ENCODE measurements at regions not wholly inside any gene's neighbourhood (a gene's known extent, or its start where the extent isn't known, plus 50 kb on each side); places are given as distances from the start of the nearest gene placed in this dataset.
"Not testable (repeated sequence)": the region's sequence is repeated elsewhere in the genome, so short reads cannot be mapped to it uniquely, and the experiment has no call there.

- DNase-seq (ENCODE audit: low read depth in 1 of 2, low spot score in 1 of 2), result no peak
These were observed 124.5 kb downstream of the EFNB1 start for GRCh38 chrX:68953331-68953730.

- DNase-seq (ENCODE audit: low read depth in 1 of 2, low spot score in 1 of 2), result not testable (repeated sequence)
These were observed 123.3 kb downstream of the EFNB1 start for GRCh38 chrX:68951942-68952619.

- DNase-seq (ENCODE audit: low read depth in 1 of 2, low spot score in 1 of 2), result no peak
These were observed 122.1 kb downstream of the EFNB1 start for GRCh38 chrX:68950937-68951336.

GRCh38 chrX:68947882-68948605 lies 119.2 kb downstream of the EFNB1 start:
- DNase-seq (ENCODE audit: low read depth in 1 of 2, low spot score in 1 of 2), result no peak

- no peak for DNase-seq (ENCODE audit: low read depth in 1 of 2, low spot score in 1 of 2)
These were observed 116.9 kb downstream of the EFNB1 start for GRCh38 chrX:68945603-68946228.

GRCh38 chrX:68945081-68945602 lies 116.3 kb downstream of the EFNB1 start:
- DNase-seq (ENCODE audit: low read depth in 1 of 2, low spot score in 1 of 2), result no peak

GRCh38 chrX:68944211-68944610 lies 115.4 kb downstream of the EFNB1 start:
- no peak for DNase-seq (ENCODE audit: low read depth in 1 of 2, low spot score in 1 of 2)

- no peak for DNase-seq (ENCODE audit: low read depth in 1 of 2, low spot score in 1 of 2)
These were observed 114.0 kb downstream of the EFNB1 start for GRCh38 chrX:68942840-68943239.

- DNase-seq (ENCODE audit: low read depth in 1 of 2, low spot score in 1 of 2), result no peak
These were observed 113.3 kb downstream of the EFNB1 start for GRCh38 chrX:68942104-68942503.

- no peak for DNase-seq (ENCODE audit: low read depth in 1 of 2, low spot score in 1 of 2)
These were observed 112.6 kb downstream of the EFNB1 start for GRCh38 chrX:68941385-68941952.

GRCh38 chrX:68940601-68941000 lies 111.8 kb downstream of the EFNB1 start:
- DNase-seq (ENCODE audit: low read depth in 1 of 2, low spot score in 1 of 2), result no peak

GRCh38 chrX:68939868-68940267 lies 111.0 kb downstream of the EFNB1 start:
- DNase-seq (ENCODE audit: low read depth in 1 of 2, low spot score in 1 of 2), result no peak

GRCh38 chrX:68938244-68939004 lies 109.6 kb downstream of the EFNB1 start:
- DNase-seq (ENCODE audit: low read depth in 1 of 2, low spot score in 1 of 2), result no peak

GRCh38 chrX:68937581-68937980 lies 108.8 kb downstream of the EFNB1 start:
- no peak for DNase-seq (ENCODE audit: low read depth in 1 of 2, low spot score in 1 of 2)

GRCh38 chrX:68936608-68937007 lies 107.8 kb downstream of the EFNB1 start:
- no peak for DNase-seq (ENCODE audit: low read depth in 1 of 2, low spot score in 1 of 2)

GRCh38 chrX:68936126-68936525 lies 107.3 kb downstream of the EFNB1 start:
- no peak for DNase-seq (ENCODE audit: low read depth in 1 of 2, low spot score in 1 of 2)

GRCh38 chrX:68935362-68935761 lies 106.5 kb downstream of the EFNB1 start:
- DNase-seq (ENCODE audit: low read depth in 1 of 2, low spot score in 1 of 2), result no peak

- no peak for DNase-seq (ENCODE audit: low read depth in 1 of 2, low spot score in 1 of 2)
These were observed 106.1 kb downstream of the EFNB1 start for GRCh38 chrX:68934922-68935321.

- no peak for DNase-seq (ENCODE audit: low read depth in 1 of 2, low spot score in 1 of 2)
These were observed 105.6 kb downstream of the EFNB1 start for GRCh38 chrX:68934421-68934820.

GRCh38 chrX:68932611-68933010 lies 103.8 kb downstream of the EFNB1 start:
- DNase-seq (ENCODE audit: low read depth in 1 of 2, low spot score in 1 of 2), result no peak

GRCh38 chrX:68931345-68931744 lies 102.5 kb downstream of the EFNB1 start:
- no peak for DNase-seq (ENCODE audit: low read depth in 1 of 2, low spot score in 1 of 2)
